Testis (tissue), 2 donors: ENCODE measurements at regions not wholly inside any gene's neighbourhood (a gene's known extent, or its start where the extent isn't known, plus 50 kb on each side); places are given as distances from the start of the nearest gene placed in this dataset.

Experiments used
- DNase-seq: peaks from one replicate; pipeline ENCODE4 v3.0.0-alpha.2; 2019
- H3K27ac ChIP-seq, 2 donors: fragments of 200-600 bp; sonication (generic); one replicate each; pipeline ENCODE4 v1.5.1; 2019
- H3K27me3 ChIP-seq: fragments of 200-600 bp; sonication (generic); one replicate; pipeline ENCODE4 v1.5.1; 2019
- H3K36me3 ChIP-seq: fragments of 200-600 bp; sonication (generic); one replicate; pipeline ENCODE4 v1.5.1; 2017; ENCODE audit warnings: low read depth; ENCODE audit errors: missing control alignments
- H3K4me1 ChIP-seq: fragments of 200-600 bp; sonication (generic); one replicate; pipeline ENCODE4 v1.5.1; 2019
- H3K4me3 ChIP-seq, 2 donors: fragments of 200-600 bp; sonication (generic); one replicate each; pipeline ENCODE4 v1.5.1; 2017 to 2019
- H3K9me3 ChIP-seq: fragments of 200-600 bp; sonication (generic); one replicate; pipeline ENCODE4 v1.5.1; 2017
- POLR2A ChIP-seq: fragments of 450-650 bp; IDR thresholded peaks from one replicate; pipeline ENCODE4 v1.6.1; 2017; ENCODE audit warnings: antibody characterized with exemption, mild to moderate bottlenecking, moderate library complexity
- WGBS, 2 donors: methylation state at CpG; one replicate each; pipeline ENCODE4 v1.1.5; 2018; 5-methylcytosine and 5-hydroxymethylcytosine counted together
- intact Hi-C: fragments of 100-400 bp; cut with DNase I; formaldehyde crosslinking; loops from one replicate; pipeline ENCODE4 v1.15.1; 2023; ENCODE audit warnings: low total_unique reads
- TF ChIP-seq, protein P1 (sequence below), 3 experiments: fragments of 450-650 bp in 2 of 3; fragments of 200-600 bp in 1 of 3; sonication (generic) in 1 of 3; IDR thresholded peaks; one replicate each; pipeline ENCODE4 v1.5.1; 2016 to 2019; ENCODE audit warnings: antibody characterized with exemption in 3 of 3, mild to moderate bottlenecking in 2 of 3, moderate library complexity in 1 of 3

DNA sequence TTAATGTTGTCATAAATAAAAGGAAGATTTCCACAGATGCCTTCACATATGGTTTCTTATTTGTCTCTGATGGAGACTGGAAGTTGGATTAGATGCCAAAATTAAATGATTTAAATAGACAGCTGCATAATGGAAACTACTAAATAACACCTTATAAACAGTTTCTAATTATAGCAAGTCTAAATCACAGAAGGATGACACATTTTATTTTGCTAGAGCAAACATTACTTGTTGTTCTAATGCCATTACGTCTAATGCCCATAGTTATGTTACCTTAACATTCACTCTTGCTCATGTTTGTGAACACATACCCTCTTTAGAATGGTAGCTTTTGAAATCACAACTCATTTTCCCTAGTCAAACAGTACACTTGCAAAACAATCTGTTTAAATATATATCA lies 92.8 kb downstream of the ZIC4 start:
- H3K4me1 ChIP-seq: no peaks in the 10 kb centered on the region
- no peak overlapping the region for H3K4me3 ChIP-seq
- 77 to 80% methylated on average over 1 of the region's 1 CpG for WGBS, 2 donors
- H3K27ac ChIP-seq: no peak overlapping the region
- H3K27me3 ChIP-seq: no peaks in the 10 kb centered on the region
- H3K36me3 ChIP-seq: no peaks in the 10 kb centered on the region
- no peaks in the 10 kb centered on the region for H3K9me3 ChIP-seq
- intact Hi-C loops: no loop called here
- TF ChIP-seq POLR2A: no peak
- TF ChIP-seq, protein P1, sequence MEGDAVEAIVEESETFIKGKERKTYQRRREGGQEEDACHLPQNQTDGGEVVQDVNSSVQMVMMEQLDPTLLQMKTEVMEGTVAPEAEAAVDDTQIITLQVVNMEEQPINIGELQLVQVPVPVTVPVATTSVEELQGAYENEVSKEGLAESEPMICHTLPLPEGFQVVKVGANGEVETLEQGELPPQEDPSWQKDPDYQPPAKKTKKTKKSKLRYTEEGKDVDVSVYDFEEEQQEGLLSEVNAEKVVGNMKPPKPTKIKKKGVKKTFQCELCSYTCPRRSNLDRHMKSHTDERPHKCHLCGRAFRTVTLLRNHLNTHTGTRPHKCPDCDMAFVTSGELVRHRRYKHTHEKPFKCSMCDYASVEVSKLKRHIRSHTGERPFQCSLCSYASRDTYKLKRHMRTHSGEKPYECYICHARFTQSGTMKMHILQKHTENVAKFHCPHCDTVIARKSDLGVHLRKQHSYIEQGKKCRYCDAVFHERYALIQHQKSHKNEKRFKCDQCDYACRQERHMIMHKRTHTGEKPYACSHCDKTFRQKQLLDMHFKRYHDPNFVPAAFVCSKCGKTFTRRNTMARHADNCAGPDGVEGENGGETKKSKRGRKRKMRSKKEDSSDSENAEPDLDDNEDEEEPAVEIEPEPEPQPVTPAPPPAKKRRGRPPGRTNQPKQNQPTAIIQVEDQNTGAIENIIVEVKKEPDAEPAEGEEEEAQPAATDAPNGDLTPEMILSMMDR (IDR thresholded peaks at IDR 0.05): no peak
- DNase-seq: no peak

- Histone ChIP-seq H3K27ac (no peak overlapping the region), H3K36me3 (no peaks in the 10 kb centered on the region), H3K4me3 (no peak overlapping the region), H3K27me3 (no peaks in the 10 kb centered on the region), H3K9me3 (no peaks in the 10 kb centered on the region), H3K4me1 (no peaks in the 10 kb centered on the region)
- TF ChIP-seq POLR2A: no peak
- TF ChIP-seq, protein P1 (IDR thresholded peaks at IDR 0.05): no peak
- DNase-seq: no peak
- intact Hi-C loops: no loop called here
- WGBS, 2 donors: 36% methylated on average over 2 of the region's 2 CpGs
Observed at GRCh38 chr3:147312786-147313280, 93.5 kb downstream of the ZIC4 start.

DNA sequence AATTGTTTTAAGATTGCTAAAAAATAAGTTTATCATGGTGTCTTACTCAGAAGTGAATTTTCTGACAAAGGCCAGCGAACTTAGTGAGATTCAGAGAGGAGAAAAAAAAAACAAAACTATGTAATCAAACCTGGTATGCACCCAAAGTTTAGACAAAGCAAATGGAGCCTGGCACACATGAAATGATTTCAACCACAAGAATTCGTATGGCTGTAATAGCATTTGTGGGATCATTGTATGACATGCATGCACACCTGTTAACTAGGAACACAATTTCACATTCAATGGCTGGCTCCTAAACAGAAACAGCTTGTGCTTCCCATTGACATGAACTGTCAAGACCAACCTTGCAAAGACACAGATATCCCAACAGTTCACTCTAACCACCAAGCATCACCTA lies 94.6 kb downstream of the ZIC4 start:
- TF ChIP-seq, protein P1 (IDR thresholded peaks at IDR 0.05): no peak
- no peak for TF ChIP-seq POLR2A
- no peak for DNase-seq
- WGBS, 2 donors: 82 to 91% methylated on average over 2 of the region's 2 CpGs
- Histone ChIP-seq H3K36me3 (no peaks in the 10 kb centered on the region), H3K27ac (no peak overlapping the region), H3K27me3 (no peaks in the 10 kb centered on the region), H3K4me1 (no peaks in the 10 kb centered on the region), H3K9me3 (no peaks in the 10 kb centered on the region), H3K4me3 (no peak overlapping the region)
- intact Hi-C loops: no loop called here

GRCh38 chr3:147305533-147306250 lies 100.7 kb downstream of the ZIC4 start:
- TF ChIP-seq, protein P1 (IDR thresholded peaks at IDR 0.05): no peak
- TF ChIP-seq POLR2A: no peak
- intact Hi-C loops: no loop called here
- H3K4me1 ChIP-seq: no peaks in the 10 kb centered on the region

DNA sequence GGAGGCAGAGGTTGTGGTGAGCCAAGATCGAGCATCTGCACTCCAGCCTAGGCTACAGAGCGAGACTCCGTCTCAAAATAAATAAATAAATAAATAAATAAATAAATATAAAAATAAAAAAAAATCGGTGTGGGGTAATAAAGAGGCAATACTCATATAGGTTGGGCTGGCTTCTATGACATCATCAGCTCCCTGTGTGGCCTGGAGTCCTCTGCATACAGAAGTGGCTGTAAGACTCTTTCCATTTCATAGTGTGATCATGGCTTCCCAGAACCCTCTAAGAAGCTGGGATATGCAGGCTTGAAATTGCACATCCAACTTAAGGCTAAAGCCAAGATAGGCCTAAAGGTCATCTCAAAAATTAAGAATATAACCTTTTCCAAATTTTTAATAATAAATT lies 101.6 kb downstream of the ZIC4 start:
- Histone ChIP-seq H3K4me1 (no peaks in the 10 kb centered on the region), H3K27me3 (no peaks in the 10 kb centered on the region), H3K36me3 (no peaks in the 10 kb centered on the region), H3K27ac (no peak overlapping the region), H3K4me3 (no peak overlapping the region), H3K9me3 (no peaks in the 10 kb centered on the region)
- intact Hi-C loops: no loop called here
- TF ChIP-seq, protein P1 (IDR thresholded peaks at IDR 0.05): no peak
- no peak for TF ChIP-seq POLR2A
- 69 to 76% methylated on average over 4 of the region's 4 CpGs for WGBS, 2 donors
- DNase-seq: no peak

More at GRCh38 chr3:147305533-147306250, 100.7 kb downstream of the ZIC4 start:
- no peaks in the 10 kb centered on the region for H3K9me3 ChIP-seq
- H3K27ac ChIP-seq: no peak overlapping the region
- H3K4me3 ChIP-seq: no peak overlapping the region
- DNase-seq: no peak
- no peaks in the 10 kb centered on the region for H3K36me3 ChIP-seq
- no peaks in the 10 kb centered on the region for H3K27me3 ChIP-seq
